Testis (tissue), 2 donors: ENCODE measurements at regions not wholly inside any gene's neighbourhood (a gene's known extent, or its start where the extent isn't known, plus 50 kb on each side); places are given as distances from the start of the nearest gene placed in this dataset.
A peak's percentile ranks its signal among the peaks of the same experiment; 100 is the strongest.

Source experiments
- DNase-seq: peaks from one replicate; pipeline ENCODE4 v3.0.0-alpha.2; 2019
- H3K27ac ChIP-seq, 2 donors: fragments of 200-600 bp; sonication (generic); one replicate each; pipeline ENCODE4 v1.5.1; 2019
- H3K27me3 ChIP-seq: fragments of 200-600 bp; sonication (generic); one replicate; pipeline ENCODE4 v1.5.1; 2019
- H3K36me3 ChIP-seq: fragments of 200-600 bp; sonication (generic); one replicate; pipeline ENCODE4 v1.5.1; 2017; ENCODE audit warnings: low read depth; ENCODE audit errors: missing control alignments
- H3K4me1 ChIP-seq: fragments of 200-600 bp; sonication (generic); one replicate; pipeline ENCODE4 v1.5.1; 2019
- H3K4me3 ChIP-seq, 2 donors: fragments of 200-600 bp; sonication (generic); one replicate each; pipeline ENCODE4 v1.5.1; 2017 to 2019
- H3K9me3 ChIP-seq: fragments of 200-600 bp; sonication (generic); one replicate; pipeline ENCODE4 v1.5.1; 2017
- CTCF ChIP-seq, 3 experiments: fragments of 450-650 bp in 2 of 3; fragments of 200-600 bp in 1 of 3; sonication (generic) in 1 of 3; IDR thresholded peaks; one replicate each; pipeline ENCODE4 v1.5.1; 2016 to 2019; ENCODE audit warnings: antibody characterized with exemption in 3 of 3, mild to moderate bottlenecking in 2 of 3, moderate library complexity in 1 of 3
- POLR2A ChIP-seq: fragments of 450-650 bp; IDR thresholded peaks from one replicate; pipeline ENCODE4 v1.6.1; 2017; ENCODE audit warnings: antibody characterized with exemption, mild to moderate bottlenecking, moderate library complexity
- WGBS, 2 donors: methylation state at CpG; one replicate each; pipeline ENCODE4 v1.1.5; 2018; 5-methylcytosine and 5-hydroxymethylcytosine counted together
- intact Hi-C: fragments of 100-400 bp; cut with DNase I; formaldehyde crosslinking; loops from one replicate; pipeline ENCODE4 v1.15.1; 2023; ENCODE audit warnings: low total_unique reads

GRCh38 chrX:112377481-112377880 lies 294.9 kb upstream of the TRPC5 start:
- no peak for TF ChIP-seq CTCF (IDR thresholded peaks at IDR 0.05)
- no peak for TF ChIP-seq POLR2A
- 75 to 89% methylated on average over 3 of the region's 3 CpGs for WGBS, 2 donors
- no peak for DNase-seq
- Histone ChIP-seq H3K27ac (no peak overlapping the region), H3K4me1 (no peaks in the 10 kb centered on the region), H3K4me3 (no peak overlapping the region), H3K9me3 (no peaks in the 10 kb centered on the region), H3K36me3 (no peaks in the 10 kb centered on the region), H3K27me3 (no peaks in the 10 kb centered on the region)
- intact Hi-C loops, result no loop called here

- no peaks in the 10 kb centered on the region for H3K36me3 ChIP-seq
- intact Hi-C loops, result no loop called here
- peak; percentile 26 for DNase-seq
- TF ChIP-seq POLR2A, result no peak
- no peak for TF ChIP-seq CTCF (IDR thresholded peaks at IDR 0.05)
- no peaks in the 10 kb centered on the region for H3K9me3 ChIP-seq
- no peak overlapping the region for H3K4me3 ChIP-seq
- 23 to 34% methylated on average over 3 of the region's 3 CpGs for WGBS, 2 donors
- no peaks in the 10 kb centered on the region for H3K27me3 ChIP-seq
- H3K4me1 ChIP-seq, result no peaks in the 10 kb centered on the region
- H3K27ac ChIP-seq, result no peak overlapping the region
Observed at GRCh38 chrX:112368371-112368770, 285.8 kb upstream of the TRPC5 start.

- no peaks in the 10 kb centered on the region for H3K27me3 ChIP-seq
- H3K9me3 ChIP-seq, result no peaks in the 10 kb centered on the region
- no peaks in the 10 kb centered on the region for H3K4me1 ChIP-seq
- intact Hi-C loops, result no loop called here
- no peaks in the 10 kb centered on the region for H3K36me3 ChIP-seq
- H3K27ac ChIP-seq, result no peak overlapping the region
- WGBS, 2 donors, result 90 to 100% methylated on average over 1 of the region's 1 CpG
- H3K4me3 ChIP-seq, result no peak overlapping the region
- TF ChIP-seq POLR2A (no peak), CTCF (IDR thresholded peaks at IDR 0.05) (no peak)
- no peak for DNase-seq
Observed at GRCh38 chrX:112367065-112367464, 284.5 kb upstream of the TRPC5 start.

GRCh38 chrX:112359906-112360305 lies 277.3 kb upstream of the TRPC5 start:
- no peaks in the 10 kb centered on the region for H3K9me3 ChIP-seq
- H3K36me3 ChIP-seq, result no peaks in the 10 kb centered on the region
- whole genome bisulfite sequencing, 2 donors, result 20 to 50% methylated on average over 1 of the region's 1 CpG
- DNase-seq, result no peak
- intact Hi-C loops, result no loop called here
- TF ChIP-seq CTCF (IDR thresholded peaks at IDR 0.05) (no peak), POLR2A (no peak)
- H3K4me1 ChIP-seq, result no peaks in the 10 kb centered on the region
- peak overlapping the region in 1 of 2 donors; percentile 30 for H3K27ac ChIP-seq
- no peaks in the 10 kb centered on the region for H3K27me3 ChIP-seq
- H3K4me3 ChIP-seq, result no peak overlapping the region

GRCh38 chrX:112355931-112356330 lies 273.4 kb upstream of the TRPC5 start:
- no peak for TF ChIP-seq POLR2A
- no peak for TF ChIP-seq CTCF (IDR thresholded peaks at IDR 0.05)
- H3K4me1 ChIP-seq, result no peaks in the 10 kb centered on the region
- no peak overlapping the region for H3K27ac ChIP-seq
- no peaks in the 10 kb centered on the region for H3K9me3 ChIP-seq
- DNase-seq, result no peak
- intact Hi-C loops, result no loop called here
- WGBS, 2 donors, result 60 to 78% methylated on average over 2 of the region's 2 CpGs
- H3K4me3 ChIP-seq, result no peak overlapping the region
- H3K27me3 ChIP-seq, result no peaks in the 10 kb centered on the region
- no peaks in the 10 kb centered on the region for H3K36me3 ChIP-seq
